Breast epithelium (tissue), 3 donors: ENCODE measurements at regions not wholly inside any gene's neighbourhood (a gene's known extent, or its start where the extent isn't known, plus 50 kb on each side); places are given as distances from the start of the nearest gene placed in this dataset.

Source experiments
- POLR2A ChIP-seq: fragments of 450-650 bp; IDR thresholded peaks from one replicate; pipeline ENCODE4 v1.6.1; 2016; ENCODE audit warnings: antibody characterized with exemption, mild to moderate bottlenecking, moderate library complexity
- TF ChIP-seq, protein P1 (sequence below), 3 donors: fragments of 450-650 bp; IDR thresholded peaks; one replicate each; pipeline ENCODE4 v1.5.1; 2016 to 2017; ENCODE audit warnings: antibody characterized with exemption in 3 of 3, mild to moderate bottlenecking in 3 of 3, moderate library complexity in 3 of 3

DNA sequence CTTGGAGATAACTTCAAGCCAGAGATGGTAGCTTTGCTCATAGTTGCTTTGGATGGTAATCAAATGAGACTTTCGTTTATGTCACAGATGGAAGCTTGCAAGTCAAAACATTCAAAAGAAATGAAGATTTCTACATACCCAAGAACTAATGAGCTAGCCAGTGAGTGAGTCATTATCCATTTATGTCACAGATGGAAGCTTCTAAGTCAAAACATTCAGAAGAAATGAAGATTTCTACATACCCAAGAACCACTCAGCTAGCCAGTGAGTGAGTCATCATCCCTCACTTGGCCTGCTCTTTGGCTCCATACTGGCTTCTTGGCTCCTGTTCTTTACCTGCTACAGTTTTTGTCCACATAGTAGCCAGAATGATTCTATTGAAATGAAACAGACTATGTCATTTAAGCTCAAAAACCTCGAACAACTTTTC lies 559.8 kb upstream of the CBLB start:
- TF ChIP-seq, protein P1, sequence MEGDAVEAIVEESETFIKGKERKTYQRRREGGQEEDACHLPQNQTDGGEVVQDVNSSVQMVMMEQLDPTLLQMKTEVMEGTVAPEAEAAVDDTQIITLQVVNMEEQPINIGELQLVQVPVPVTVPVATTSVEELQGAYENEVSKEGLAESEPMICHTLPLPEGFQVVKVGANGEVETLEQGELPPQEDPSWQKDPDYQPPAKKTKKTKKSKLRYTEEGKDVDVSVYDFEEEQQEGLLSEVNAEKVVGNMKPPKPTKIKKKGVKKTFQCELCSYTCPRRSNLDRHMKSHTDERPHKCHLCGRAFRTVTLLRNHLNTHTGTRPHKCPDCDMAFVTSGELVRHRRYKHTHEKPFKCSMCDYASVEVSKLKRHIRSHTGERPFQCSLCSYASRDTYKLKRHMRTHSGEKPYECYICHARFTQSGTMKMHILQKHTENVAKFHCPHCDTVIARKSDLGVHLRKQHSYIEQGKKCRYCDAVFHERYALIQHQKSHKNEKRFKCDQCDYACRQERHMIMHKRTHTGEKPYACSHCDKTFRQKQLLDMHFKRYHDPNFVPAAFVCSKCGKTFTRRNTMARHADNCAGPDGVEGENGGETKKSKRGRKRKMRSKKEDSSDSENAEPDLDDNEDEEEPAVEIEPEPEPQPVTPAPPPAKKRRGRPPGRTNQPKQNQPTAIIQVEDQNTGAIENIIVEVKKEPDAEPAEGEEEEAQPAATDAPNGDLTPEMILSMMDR (IDR thresholded peaks at IDR 0.05) = no peak
- no peak for TF ChIP-seq POLR2A
